22Rv1 (cell line): ENCODE measurements at regions not wholly inside any gene's neighbourhood (a gene's known extent, or its start where the extent isn't known, plus 50 kb on each side); places are given as distances from the start of the nearest gene placed in this dataset.

Experiments
- CTCF ChIP-seq: fragments of 450-650 bp; IDR thresholded peaks from 2 replicates; pipeline ENCODE4 v1.5.1; 2017; ENCODE audit warnings: mild to moderate bottlenecking
- ZFX ChIP-seq: fragments of 450-650 bp; IDR thresholded peaks from 2 replicates; pipeline ENCODE4 v1.6.1; 2017; ENCODE audit warnings: antibody characterized with exemption, borderline replicate concordance

DNA sequence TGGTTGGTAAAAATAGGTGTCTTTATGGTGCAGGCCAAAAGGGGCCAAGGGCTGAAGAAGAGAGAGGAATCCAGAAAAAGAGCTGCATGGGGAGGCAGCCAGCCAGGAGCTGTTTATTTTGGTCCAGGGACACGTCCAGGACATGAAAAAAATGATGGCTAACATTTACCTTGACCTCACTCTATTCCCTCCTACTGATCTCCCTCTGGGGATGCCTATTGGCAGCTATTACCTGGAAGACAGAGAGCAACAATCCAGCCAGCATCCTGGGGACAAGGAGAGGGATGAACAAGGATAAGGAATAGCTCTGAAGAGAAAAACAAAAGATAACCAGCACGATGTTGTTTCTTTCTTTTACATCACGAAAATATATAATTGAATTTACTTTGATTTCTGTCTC lies 1599.6 kb downstream of the SLITRK5 start:
- TF ChIP-seq CTCF, result no peak
- TF ChIP-seq ZFX, result no peak
